ENCODE measurements at regions not wholly inside any gene's neighbourhood (a gene's known extent, or its start where the extent isn't known, plus 50 kb on each side); places are given as distances from the start of the nearest gene placed in this dataset.
"Not testable (repeated sequence)": the region's sequence is repeated elsewhere in the genome, so short reads cannot be mapped to it uniquely, and the experiment has no call there.

GRCh38 chrX:90575155-90575554, 653.4 kb downstream of the TGIF2LX start:
- not testable (repeated sequence) for DNase-seq (ENCODE audit: low spot score)

- DNase-seq (ENCODE audit: low spot score): not testable (repeated sequence)
Measured at GRCh38 chrX:90601921-90602320, 680.2 kb downstream of the TGIF2LX start.

- not testable (repeated sequence) for DNase-seq (ENCODE audit: low spot score)
Measured at GRCh38 chrX:90605736-90606135, 684.0 kb downstream of the TGIF2LX start.

- no peak for DNase-seq (ENCODE audit: low spot score)
Measured at GRCh38 chrX:90617710-90618325, 696.1 kb downstream of the TGIF2LX start.

- DNase-seq (ENCODE audit: low spot score): peak; percentile 29
Measured at GRCh38 chrX:90665161-90665560, 743.5 kb downstream of the TGIF2LX start.

GRCh38 chrX:90713552-90713951, 721.1 kb upstream of the PABPC5 start:
- not testable (repeated sequence) for DNase-seq (ENCODE audit: low spot score)

GRCh38 chrX:90737555-90737954, 697.1 kb upstream of the PABPC5 start:
- DNase-seq (ENCODE audit: low spot score): not testable (repeated sequence)

- DNase-seq (ENCODE audit: low spot score): not testable (repeated sequence)
Measured at GRCh38 chrX:90757619-90758018, 677.0 kb upstream of the PABPC5 start.

- DNase-seq (ENCODE audit: low spot score): not testable (repeated sequence)
Measured at GRCh38 chrX:90765482-90765881, 669.2 kb upstream of the PABPC5 start.

- not testable (repeated sequence) for DNase-seq (ENCODE audit: low spot score)
Measured at GRCh38 chrX:90780286-90780789, 654.3 kb upstream of the PABPC5 start.
